Erythroblast (primary cell): ENCODE measurements at regions not wholly inside any gene's neighbourhood (a gene's known extent, or its start where the extent isn't known, plus 50 kb on each side); places are given as distances from the start of the nearest gene placed in this dataset.

Experiments used
- GATA1 ChIP-seq: IDR thresholded peaks from 2 replicates; pipeline ENCODE4 v1.6.1; 2011; ENCODE audit warnings: low read depth, mild to moderate bottlenecking, control low read depth, low read length, moderate library complexity
- POLR2A ChIP-seq: IDR thresholded peaks from 2 replicates; pipeline ENCODE4 v1.6.1; 2011; ENCODE audit warnings: mild to moderate bottlenecking, low read length

- TF ChIP-seq POLR2A, result no peak
- no peak for TF ChIP-seq GATA1
Observed at GRCh38 chr4:66490729-66491128, 820.4 kb upstream of the EPHA5 start.
